ENCODE measurements at regions not wholly inside any gene's neighbourhood (a gene's known extent, or its start where the extent isn't known, plus 50 kb on each side); places are given as distances from the start of the nearest gene placed in this dataset.

- ChIA-PET POLR2A (no interaction called here), CTCF (no interaction called here)
- Histone ChIP-seq H3K4me3 (ENCODE audit: low read depth, low read length) (no peak overlapping the region), H3K36me3 (ENCODE audit: control insufficient read depth, insufficient read depth, low read length) (no peaks in the 10 kb centered on the region), H3K27me3 (ENCODE audit: control insufficient read depth, insufficient read depth, low read length) (0 out of 2 replicates have a peak, but pooled peaks cover 1% of the 10 kb centered on the region)
- no peak for TF ChIP-seq CTCF (IDR thresholded peaks at IDR 0.05; ENCODE audit: insufficient read depth, low read depth, low read length)
- DNase-seq (ENCODE audit: low read depth), result no peak
Observed at GRCh38 chr10:106147021-106147420, 1017.5 kb downstream of the SORCS1 start.

DNA sequence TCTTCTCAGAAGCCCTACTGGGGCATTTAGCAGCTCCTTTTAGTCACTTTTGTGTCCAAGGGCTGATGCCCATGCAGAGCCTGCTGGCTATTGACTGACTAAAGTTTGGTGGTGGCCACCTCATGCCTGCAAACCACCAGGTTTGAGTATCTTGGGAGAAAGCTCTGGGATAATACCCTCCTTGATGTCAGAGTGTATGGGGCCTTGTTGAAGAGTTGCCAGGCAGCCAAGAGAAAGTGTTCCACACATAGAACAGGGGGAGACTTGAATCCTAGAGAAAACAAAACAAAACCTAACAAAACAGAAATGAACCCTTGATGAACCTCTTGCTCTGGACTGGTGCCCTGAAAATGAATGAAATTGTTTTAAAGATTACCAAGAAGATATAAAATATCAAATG, 1024.6 kb downstream of the SORCS1 start:
- ChIA-PET POLR2A (no interaction called here), CTCF (no interaction called here)
- Histone ChIP-seq H3K27me3 (ENCODE audit: control insufficient read depth, insufficient read depth, low read length) (no peaks in the 10 kb centered on the region), H3K36me3 (ENCODE audit: control insufficient read depth, insufficient read depth, low read length) (no peaks in the 10 kb centered on the region), H3K4me3 (ENCODE audit: low read depth, low read length) (no peak overlapping the region)
- DNase-seq (ENCODE audit: low read depth), result no peak
- no peak for TF ChIP-seq CTCF (IDR thresholded peaks at IDR 0.05; ENCODE audit: insufficient read depth, low read depth, low read length)

DNA sequence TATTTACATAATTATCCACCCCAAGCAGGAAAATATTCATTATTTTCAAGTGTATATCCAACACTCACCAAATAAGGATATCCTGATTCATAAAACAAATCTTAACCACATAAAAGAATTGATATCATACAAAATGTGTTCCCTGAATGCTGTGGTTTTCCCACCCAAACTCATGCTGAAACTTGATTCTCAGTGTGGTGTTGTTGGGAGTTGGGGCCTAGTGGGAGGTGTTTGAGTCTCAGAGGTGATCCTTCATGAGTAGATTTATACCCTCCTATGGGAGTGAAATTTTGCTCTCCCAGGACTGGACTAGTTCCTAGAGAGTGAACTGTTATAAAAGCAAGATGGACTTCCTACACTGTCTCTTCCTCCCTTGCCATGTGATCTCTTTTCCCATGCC, 1028.3 kb downstream of the SORCS1 start:
- Histone ChIP-seq H3K4me3 (ENCODE audit: low read depth, low read length) (no peak overlapping the region), H3K27me3 (ENCODE audit: control insufficient read depth, insufficient read depth, low read length) (no peaks in the 10 kb centered on the region), H3K36me3 (ENCODE audit: control insufficient read depth, insufficient read depth, low read length) (no peaks in the 10 kb centered on the region)
- CTCF ChIA-PET, result no interaction called here
- no peak for TF ChIP-seq CTCF (IDR thresholded peaks at IDR 0.05; ENCODE audit: insufficient read depth, low read depth, low read length)
- no peak for DNase-seq (ENCODE audit: low read depth)
- POLR2A ChIA-PET, result no interaction called here

DNA sequence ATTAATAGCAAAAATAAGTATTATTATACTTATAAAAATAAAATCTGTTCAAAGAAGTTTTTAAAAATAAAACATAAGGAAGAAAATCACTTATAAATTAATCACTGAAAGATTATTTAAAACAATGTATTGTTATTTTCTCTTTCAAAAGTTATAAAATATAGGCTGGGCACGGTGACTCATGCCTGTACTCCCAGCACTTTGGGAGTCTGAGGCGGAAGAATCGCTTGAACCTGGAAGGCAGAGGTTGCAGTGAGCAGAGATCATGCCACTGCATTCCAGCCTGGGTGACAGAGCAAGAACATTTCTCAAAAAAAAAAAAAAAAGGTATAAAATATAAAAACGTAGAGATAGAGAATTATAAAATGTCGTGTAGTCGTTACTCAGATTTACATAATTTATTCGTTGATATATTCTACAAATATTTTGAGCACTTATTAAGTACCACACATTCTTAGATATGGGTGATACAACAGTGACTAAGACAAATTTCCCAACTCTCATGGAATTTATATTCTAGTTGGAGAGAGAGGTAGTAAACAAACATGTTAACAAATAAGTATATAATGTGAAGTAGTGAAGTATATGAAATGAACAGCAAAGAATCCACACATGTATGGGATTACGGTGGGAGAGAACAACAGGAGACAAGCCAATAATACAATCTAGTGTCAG, 1030.0 kb downstream of the SORCS1 start:
- POLR2A ChIA-PET, result no interaction called here
- no peak overlapping the region for H3K4me3 ChIP-seq (ENCODE audit: low read depth, low read length)
- H3K27me3 ChIP-seq (ENCODE audit: control insufficient read depth, insufficient read depth, low read length), result no peaks in the 10 kb centered on the region
- CTCF ChIA-PET, result no interaction called here
- no peak for DNase-seq (ENCODE audit: low read depth)
- H3K36me3 ChIP-seq (ENCODE audit: control insufficient read depth, insufficient read depth, low read length), result no peaks in the 10 kb centered on the region
- TF ChIP-seq CTCF (IDR thresholded peaks at IDR 0.05; ENCODE audit: insufficient read depth, low read depth, low read length), result no peak

DNA sequence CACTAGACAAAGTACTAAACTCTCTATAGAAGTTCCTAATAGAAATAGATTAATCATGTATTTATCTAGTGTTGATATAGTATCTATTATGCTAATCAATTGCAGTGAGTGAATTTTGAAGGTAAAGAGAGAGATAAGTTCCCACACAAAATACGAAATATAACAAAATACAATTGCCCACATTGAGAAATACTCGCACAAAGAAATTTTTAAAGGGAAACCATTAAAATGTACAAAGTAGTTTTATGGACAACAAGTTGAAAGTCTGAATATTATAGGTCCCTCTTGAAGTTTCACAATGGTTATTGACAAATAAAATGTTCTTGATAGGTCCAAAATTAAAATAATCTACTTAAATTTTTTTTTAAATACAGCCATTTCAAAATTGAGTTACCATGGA, 1031.1 kb downstream of the SORCS1 start:
- Histone ChIP-seq H3K36me3 (ENCODE audit: control insufficient read depth, insufficient read depth, low read length) (no peaks in the 10 kb centered on the region), H3K27me3 (ENCODE audit: control insufficient read depth, insufficient read depth, low read length) (no peaks in the 10 kb centered on the region), H3K4me3 (ENCODE audit: low read depth, low read length) (no peak overlapping the region)
- ChIA-PET CTCF (no interaction called here), POLR2A (no interaction called here)
- no peak for TF ChIP-seq CTCF (IDR thresholded peaks at IDR 0.05; ENCODE audit: insufficient read depth, low read depth, low read length)
- DNase-seq (ENCODE audit: low read depth), result no peak
